ENCODE measurements at regions not wholly inside any gene's neighbourhood (a gene's known extent, or its start where the extent isn't known, plus 50 kb on each side); places are given as distances from the start of the nearest gene placed in this dataset.

DNA sequence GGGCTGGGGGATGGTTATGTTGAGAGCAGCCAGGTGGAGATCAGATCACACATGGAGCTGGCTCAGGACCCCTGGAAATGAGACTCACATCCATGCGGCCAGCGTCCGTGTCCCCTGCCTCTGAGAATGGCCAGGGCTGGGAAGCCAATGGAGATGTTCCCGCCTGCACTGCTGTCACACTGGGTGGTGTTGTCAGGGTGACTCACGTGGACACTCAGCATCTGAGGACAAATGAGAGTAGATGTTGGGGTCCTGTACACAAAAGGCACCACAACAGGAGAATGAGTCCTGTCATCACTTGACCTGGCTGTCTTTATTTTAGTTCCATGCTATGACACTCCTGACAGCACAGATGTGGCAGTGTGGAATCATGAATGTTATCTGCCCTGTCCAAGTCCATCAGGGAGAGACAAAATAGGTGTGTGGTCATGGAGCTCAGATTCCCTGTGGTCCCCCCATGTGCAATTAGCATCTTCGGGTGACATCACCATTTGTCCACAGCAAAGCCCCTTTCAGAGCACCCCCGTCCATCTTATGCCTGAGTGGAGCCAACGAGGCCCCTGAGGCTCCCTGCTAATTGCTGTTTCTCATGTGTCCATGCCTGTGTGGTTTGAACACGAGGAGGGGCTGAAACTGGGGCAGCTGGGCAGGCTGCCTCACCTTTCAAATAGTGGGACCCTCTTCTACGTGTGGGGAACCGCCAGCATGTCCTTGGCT, 393.5 kb downstream of the AACS start:
- H3K27ac ChIP-seq: no peak overlapping the region
- no peak overlapping the region for H3K4me3 Mint-ChIP-seq
- no peaks in the 10 kb centered on the region for H3K79me2 ChIP-seq (ENCODE audit: low read depth)
- no peak overlapping the region for H3K9ac ChIP-seq
- H4K20me1 ChIP-seq (ENCODE audit: low read depth): no peaks in the 10 kb centered on the region
- no peak overlapping the region for H3K27ac Mint-ChIP-seq
- H3F3A ChIP-seq (ENCODE audit: low read depth): peaks cover 18% of the 10 kb centered on the region
- peaks cover 3% of the 10 kb centered on the region for H3K27me3 Mint-ChIP-seq (ENCODE audit: insufficient read depth, low read depth)
- H3K27me3 ChIP-seq: no peaks in the 10 kb centered on the region
- no peak for DNase-seq (ENCODE audit: low spot score)
- H3K36me3 ChIP-seq: no peaks in the 10 kb centered on the region
- H3K4me3 ChIP-seq: no peak overlapping the region
- no peaks in the 10 kb centered on the region for H3K36me3 Mint-ChIP-seq
- TF ChIP-seq EZH2 (IDR thresholded peaks at IDR 0.05) (no peak), CTCF (IDR thresholded peaks at IDR 0.05) (no peak), EZH2phosphoT487 (IDR thresholded peaks at IDR 0.05) (no peak)
- no peaks in the 10 kb centered on the region for H3K9me3 ChIP-seq (ENCODE audit: low read depth)
- H3K4me2 ChIP-seq: no peak overlapping the region
- H3K4me1 ChIP-seq: peaks cover 28% of the 10 kb centered on the region
- H3K4me1 Mint-ChIP-seq: peaks cover 7% of the 10 kb centered on the region
- peaks cover 3% of the 10 kb centered on the region for H3K9me3 Mint-ChIP-seq
- H2AFZ ChIP-seq (replicated peaks): no peak overlapping the region

GRCh38 chr12:125461831-125462230, 396.6 kb downstream of the AACS start:
- Histone ChIP-seq H3F3A (ENCODE audit: low read depth) (no peaks in the 10 kb centered on the region), H3K79me2 (ENCODE audit: low read depth) (no peaks in the 10 kb centered on the region), H3K27me3 (no peaks in the 10 kb centered on the region), H3K4me1 (no peaks in the 10 kb centered on the region), H3K9ac (no peak overlapping the region), H3K4me2 (no peak overlapping the region), H3K9me3 (ENCODE audit: low read depth) (no peaks in the 10 kb centered on the region), H2AFZ (replicated peaks) (no peak overlapping the region), H3K4me3 (no peak overlapping the region), H3K36me3 (no peaks in the 10 kb centered on the region), H4K20me1 (ENCODE audit: low read depth) (no peaks in the 10 kb centered on the region), H3K27ac (no peak overlapping the region)
- no peak for TF ChIP-seq EZH2phosphoT487 (IDR thresholded peaks at IDR 0.05)
- no peak for TF ChIP-seq EZH2 (IDR thresholded peaks at IDR 0.05)
- no peak for TF ChIP-seq CTCF (IDR thresholded peaks at IDR 0.05)
- H3K27ac Mint-ChIP-seq: no peak overlapping the region
- H3K4me1 Mint-ChIP-seq: no peaks in the 10 kb centered on the region
- H3K9me3 Mint-ChIP-seq: peaks cover 3% of the 10 kb centered on the region
- peaks cover 3% of the 10 kb centered on the region for H3K27me3 Mint-ChIP-seq (ENCODE audit: insufficient read depth, low read depth)
- DNase-seq (ENCODE audit: low spot score): no peak
- H3K36me3 Mint-ChIP-seq: no peaks in the 10 kb centered on the region
- H3K4me3 Mint-ChIP-seq: no peak overlapping the region

- H3K9me3 Mint-ChIP-seq: peaks cover 3% of the 10 kb centered on the region
- no peak overlapping the region for H2AFZ ChIP-seq (replicated peaks)
- no peaks in the 10 kb centered on the region for H3K27me3 ChIP-seq
- H3F3A ChIP-seq (ENCODE audit: low read depth): no peaks in the 10 kb centered on the region
- H3K4me1 ChIP-seq: no peaks in the 10 kb centered on the region
- no peaks in the 10 kb centered on the region for H3K79me2 ChIP-seq (ENCODE audit: low read depth)
- H4K20me1 ChIP-seq (ENCODE audit: low read depth): no peaks in the 10 kb centered on the region
- no peak overlapping the region for H3K27ac Mint-ChIP-seq
- H3K9me3 ChIP-seq (ENCODE audit: low read depth): no peaks in the 10 kb centered on the region
- H3K4me3 Mint-ChIP-seq: no peak overlapping the region
- TF ChIP-seq EZH2phosphoT487 (IDR thresholded peaks at IDR 0.05) (no peak), EZH2 (IDR thresholded peaks at IDR 0.05) (no peak), CTCF (IDR thresholded peaks at IDR 0.05) (no peak)
- no peak overlapping the region for H3K9ac ChIP-seq
- H3K27me3 Mint-ChIP-seq (ENCODE audit: insufficient read depth, low read depth): peaks cover 2% of the 10 kb centered on the region
- no peak overlapping the region for H3K4me3 ChIP-seq
- H3K36me3 ChIP-seq: no peaks in the 10 kb centered on the region
- no peaks in the 10 kb centered on the region for H3K4me1 Mint-ChIP-seq
- H3K27ac ChIP-seq: no peak overlapping the region
- no peaks in the 10 kb centered on the region for H3K36me3 Mint-ChIP-seq
- DNase-seq (ENCODE audit: low spot score): no peak
- no peak overlapping the region for H3K4me2 ChIP-seq
Observed at GRCh38 chr12:125463386-125463785, 398.2 kb downstream of the AACS start.
